GM23338 (cell line): ENCODE measurements at regions not wholly inside any gene's neighbourhood (a gene's known extent, or its start where the extent isn't known, plus 50 kb on each side); places are given as distances from the start of the nearest gene placed in this dataset.

Experiments used
- ATAC-seq: fragments of 200-7000 bp; cut with Tn5 transposase; 3 replicates; pipeline ENCODE4 v1.9.1; 2020
- DNase-seq: peaks from one replicate; pipeline ENCODE4 v3.0.0-alpha.2; 2015; ENCODE audit warnings: low spot score
- H2AFZ ChIP-seq: fragments of 200-600 bp; sonication (generic); 2 replicates; pipeline ENCODE4 v1.8.0; 2016; ENCODE audit warnings: antibody characterized with exemption, mild to moderate bottlenecking, moderate library complexity
- H3F3A ChIP-seq: fragments of 200-600 bp; sonication (generic); replicated peaks from 2 replicates; pipeline ENCODE4 v1.8.0; 2017; ENCODE audit warnings: antibody characterized with exemption, mixed run types, low read depth
- H3K27ac ChIP-seq: fragments of 200-600 bp; sonication (generic); 2 replicates; pipeline ENCODE4 v1.6.1; 2016; ENCODE audit warnings: low read depth
- H3K27me3 ChIP-seq: fragments of 200-600 bp; sonication (generic); 2 replicates; pipeline ENCODE4 v1.8.0; 2016; ENCODE audit warnings: mild to moderate bottlenecking, mixed run types, moderate library complexity; ENCODE audit not compliant: insufficient read depth
- H3K36me3 ChIP-seq: fragments of 200-600 bp; sonication (generic); 2 replicates; pipeline ENCODE4 v1.8.0; 2016; ENCODE audit warnings: mild to moderate bottlenecking; ENCODE audit not compliant: insufficient read depth
- H3K4me1 ChIP-seq: fragments of 200-600 bp; sonication (generic); 2 replicates; pipeline ENCODE4 v1.8.0; 2016; ENCODE audit warnings: mild to moderate bottlenecking, moderate library complexity; ENCODE audit not compliant: insufficient read depth
- H3K4me2 ChIP-seq: fragments of 200-600 bp; sonication (generic); 2 replicates; pipeline ENCODE4 v1.7.1; 2017; ENCODE audit warnings: mixed run types
- H3K4me3 ChIP-seq: fragments of 200-600 bp; sonication (generic); 2 replicates; pipeline ENCODE4 v1.6.1; 2016; ENCODE audit warnings: mixed run types
- H3K79me2 ChIP-seq: fragments of 200-600 bp; sonication (generic); replicated peaks from 2 replicates; pipeline ENCODE4 v1.8.0; 2017; ENCODE audit warnings: mild to moderate bottlenecking; ENCODE audit not compliant: insufficient read depth
- H3K9me2 ChIP-seq: fragments of 200-600 bp; sonication (generic); 2 replicates; pipeline ENCODE4 v1.8.0; 2017; ENCODE audit not compliant: insufficient read depth
- H4K20me1 ChIP-seq: fragments of 200-600 bp; sonication (generic); replicated peaks from 2 replicates; pipeline ENCODE4 v1.8.0; 2017; ENCODE audit warnings: mild to moderate bottlenecking; ENCODE audit not compliant: insufficient read depth
- H3K27ac Mint-ChIP-seq: 2 replicates; pipeline ENCODE4 v1.8.0; 2020; ENCODE audit warnings: inconsistent platforms, mild to moderate bottlenecking, moderate library complexity, mixed read lengths
- H3K27me3 Mint-ChIP-seq: 3 replicates; pipeline ENCODE4 v1.8.0; 2022; ENCODE audit warnings: low read depth, mild to moderate bottlenecking, moderate library complexity, mixed read lengths, inconsistent platforms; ENCODE audit not compliant: insufficient read depth, poor library complexity
- H3K36me3 Mint-ChIP-seq: 3 replicates; pipeline ENCODE4 v1.8.0; 2021; ENCODE audit warnings: low read depth, mild to moderate bottlenecking, inconsistent platforms, moderate library complexity, mixed read lengths
- H3K4me1 Mint-ChIP-seq: 3 replicates; pipeline ENCODE4 v1.8.0; 2020; ENCODE audit warnings: mild to moderate bottlenecking, inconsistent platforms, mixed read lengths
- H3K4me3 Mint-ChIP-seq: 3 replicates; pipeline ENCODE4 v1.8.0; 2021; ENCODE audit warnings: moderate library complexity, mild to moderate bottlenecking, inconsistent platforms, mixed read lengths
- H3K9me3 Mint-ChIP-seq: 3 replicates; pipeline ENCODE4 v1.8.0; 2020; ENCODE audit warnings: moderate library complexity, mild to moderate bottlenecking, inconsistent platforms, mixed read lengths
- CREB1 ChIP-seq: fragments of 250-450 bp; sonication (Bioruptor Pico); IDR thresholded peaks from 2 replicates; pipeline ENCODE4 v1.5.0; 2020; ENCODE audit warnings: low read depth, mild to moderate bottlenecking, moderate library complexity
- ETS1 ChIP-seq: IDR thresholded peaks from 2 replicates; pipeline ENCODE4 v1.6.1; 2016; ENCODE audit warnings: antibody characterized with exemption
- EZH2 ChIP-seq: fragments of 200-600 bp; sonication (generic); IDR thresholded peaks from one replicate; pipeline ENCODE4 v1.8.0; 2017; ENCODE audit warnings: antibody characterized with exemption, mild to moderate bottlenecking, low read depth; ENCODE audit not compliant: unreplicated experiment
- EZH2phosphoT487 ChIP-seq: fragments of 200-600 bp; sonication (generic); IDR thresholded peaks from one replicate; pipeline ENCODE4 v1.8.1; 2018; ENCODE audit warnings: antibody characterized with exemption; ENCODE audit not compliant: unreplicated experiment
- JUNB ChIP-seq: IDR thresholded peaks from one replicate; pipeline ENCODE4 v1.6.1; 2016; ENCODE audit warnings: antibody characterized with exemption; ENCODE audit not compliant: unreplicated experiment
- NANOG ChIP-seq: IDR thresholded peaks from 2 replicates; pipeline ENCODE4 v1.6.1; 2016; ENCODE audit warnings: antibody characterized with exemption, borderline replicate concordance
- POLR2AphosphoS5 ChIP-seq: IDR thresholded peaks from 2 replicates; pipeline ENCODE4 v1.6.1; 2016; ENCODE audit warnings: antibody characterized with exemption, low read depth
- REST ChIP-seq: IDR thresholded peaks from one replicate; pipeline ENCODE4 v1.6.1; 2018; ENCODE audit warnings: antibody characterized with exemption; ENCODE audit not compliant: unreplicated experiment
- STAT1 ChIP-seq: IDR thresholded peaks from one replicate; pipeline ENCODE4 v1.6.1; 2016; ENCODE audit warnings: antibody characterized with exemption; ENCODE audit not compliant: unreplicated experiment
- ZNF114 ChIP-seq: fragments of 250-450 bp; sonication (Bioruptor Pico); IDR thresholded peaks from 2 replicates; pipeline ENCODE4 v1.5.0; 2020; ENCODE audit warnings: mild to moderate bottlenecking, moderate library complexity
- ZNF331 ChIP-seq: fragments of 250-450 bp; sonication (Bioruptor Pico); IDR thresholded peaks from 2 replicates; pipeline ENCODE4 v1.5.0; 2020; ENCODE audit warnings: low read depth, mild to moderate bottlenecking, moderate library complexity
- ZNF462 ChIP-seq: fragments of 250-450 bp; sonication (Bioruptor Pico); IDR thresholded peaks from 2 replicates; pipeline ENCODE4 v1.5.0; 2020; ENCODE audit warnings: mild to moderate bottlenecking, moderate library complexity

GRCh38 chr13:47299304-47299703 lies 402.5 kb upstream of the HTR2A start:
- ATAC-seq: no peak
- Histone ChIP-seq H3K36me3 (no peaks in the 10 kb centered on the region), H4K20me1 (no peaks in the 10 kb centered on the region), H2AFZ (no peak overlapping the region), H3F3A (no peaks in the 10 kb centered on the region), H3K79me2 (no peaks in the 10 kb centered on the region), H3K4me2 (no peak overlapping the region), H3K4me1 (no peaks in the 10 kb centered on the region), H3K27ac (no peak overlapping the region), H3K9me2 (peaks cover 12% of the 10 kb centered on the region; the same call in 1 of the 2 replicates), H3K4me3 (no peak overlapping the region), H3K27me3 (no peaks in the 10 kb centered on the region)
- no peak for TF ChIP-seq ZNF331 (CRISPR knock-in tag)
- no peak for TF ChIP-seq CREB1
- no peak for TF ChIP-seq EZH2
- Mint-ChIP-seq H3K9me3 (no peaks in the 10 kb centered on the region), H3K4me3 (no peak overlapping the region), H3K36me3 (no peaks in the 10 kb centered on the region), H3K27ac (no peak overlapping the region), H3K4me1 (no peaks in the 10 kb centered on the region), H3K27me3 (no peaks in the 10 kb centered on the region)
- DNase-seq: no peak

GRCh38 chr13:47298506-47298905 lies 401.7 kb upstream of the HTR2A start:
- Histone ChIP-seq H3K79me2 (no peaks in the 10 kb centered on the region), H3K4me2 (no peak overlapping the region), H3K4me1 (no peaks in the 10 kb centered on the region), H3F3A (no peaks in the 10 kb centered on the region), H3K4me3 (no peak overlapping the region), H3K27ac (no peak overlapping the region), H2AFZ (no peak overlapping the region), H3K9me2 (peaks cover 14% of the 10 kb centered on the region; the same call in 1 of the 2 replicates), H3K27me3 (no peaks in the 10 kb centered on the region), H4K20me1 (no peaks in the 10 kb centered on the region), H3K36me3 (no peaks in the 10 kb centered on the region)
- Mint-ChIP-seq H3K9me3 (no peaks in the 10 kb centered on the region), H3K27ac (no peak overlapping the region), H3K36me3 (no peaks in the 10 kb centered on the region), H3K4me1 (no peaks in the 10 kb centered on the region), H3K27me3 (no peaks in the 10 kb centered on the region), H3K4me3 (no peak overlapping the region)
- no peak for DNase-seq
- no peak for ATAC-seq
- TF ChIP-seq EZH2phosphoT487 (no peak), POLR2AphosphoS5 (no peak), ZNF331 (CRISPR knock-in tag) (no peak), ETS1 (no peak), JUNB (no peak), REST (no peak), ZNF114 (no peak), EZH2 (no peak), STAT1 (no peak), ZNF462 (CRISPR knock-in tag) (no peak), NANOG (no peak), CREB1 (no peak)
